HG02884 (cell line): ENCODE measurements at regions not wholly inside any gene's neighbourhood (a gene's known extent, or its start where the extent isn't known, plus 50 kb on each side); places are given as distances from the start of the nearest gene placed in this dataset.
A peak's percentile ranks its signal among the peaks of the same experiment; 100 is the strongest.
"Not testable (repeated sequence)": the region's sequence is repeated elsewhere in the genome, so short reads cannot be mapped to it uniquely, and the experiment has no call there.

ENCODE experiments used
- ATAC-seq: cut with Tn5 transposase; IDR thresholded peaks from one replicate; pipeline ENCODE4 v1.9.1; 2021; ENCODE audit warnings: mild to moderate bottlenecking, moderate library complexity; ENCODE audit not compliant: unreplicated experiment

GRCh38 chr9:124124729-124125650, 113.4 kb downstream of the LHX2 start:
- no peak for ATAC-seq

- ATAC-seq, result no peak
Measured at GRCh38 chr9:124125651-124125977, 114.0 kb downstream of the LHX2 start.

DNA sequence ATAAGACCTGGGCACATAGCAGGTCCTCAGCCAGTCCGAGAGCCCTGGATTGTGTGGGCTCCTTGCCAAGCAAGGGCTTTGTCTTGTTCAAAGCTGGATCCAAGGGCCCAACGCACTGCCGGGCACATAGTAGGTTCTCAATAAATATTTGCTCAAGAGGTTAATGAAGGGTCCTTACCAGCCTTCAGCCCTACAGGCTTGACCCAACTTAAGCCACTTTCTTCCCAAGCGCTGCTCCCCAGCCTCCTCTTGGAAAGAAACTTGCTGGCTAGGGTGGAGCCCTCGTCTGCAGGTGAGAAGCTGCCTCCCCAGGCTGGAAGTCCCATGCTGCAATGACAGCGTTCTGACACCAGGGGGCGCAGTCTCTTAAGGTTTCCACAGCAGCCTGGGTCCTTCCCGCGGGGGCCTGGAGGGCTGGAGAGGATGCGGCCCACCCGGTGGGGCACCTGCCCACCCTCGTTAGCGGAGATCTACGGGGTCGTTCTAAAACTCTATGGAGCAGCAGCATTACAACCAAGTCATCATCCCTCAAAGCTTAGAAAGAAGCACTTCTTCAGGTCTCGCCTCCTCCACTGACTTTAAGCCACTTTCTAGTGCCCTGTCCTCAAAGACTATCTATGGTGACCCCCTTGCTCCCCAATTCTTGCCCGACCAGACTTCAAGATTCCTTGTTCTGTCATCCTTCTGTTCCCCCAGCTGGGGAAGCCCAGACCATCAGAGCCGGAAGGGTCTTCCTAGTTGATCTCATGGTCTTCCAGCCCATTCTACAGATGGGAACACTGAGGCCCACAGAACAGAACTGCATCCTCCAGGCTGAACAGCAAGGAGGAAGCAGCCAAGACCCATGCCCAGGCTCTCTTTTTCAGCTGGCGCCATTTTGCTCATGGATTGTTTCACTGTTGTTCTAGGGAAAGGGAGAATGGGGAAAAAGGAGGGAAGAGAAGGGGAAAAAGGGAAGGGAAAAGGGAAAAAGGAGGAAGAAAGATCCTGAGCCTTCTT, 115.4 kb downstream of the LHX2 start:
- no peak for ATAC-seq

- no peak for ATAC-seq
Measured at GRCh38 chr9:124128568-124129166, 117.1 kb downstream of the LHX2 start.

GRCh38 chr9:124130277-124131075, 118.9 kb downstream of the LHX2 start:
- ATAC-seq, result no peak

DNA sequence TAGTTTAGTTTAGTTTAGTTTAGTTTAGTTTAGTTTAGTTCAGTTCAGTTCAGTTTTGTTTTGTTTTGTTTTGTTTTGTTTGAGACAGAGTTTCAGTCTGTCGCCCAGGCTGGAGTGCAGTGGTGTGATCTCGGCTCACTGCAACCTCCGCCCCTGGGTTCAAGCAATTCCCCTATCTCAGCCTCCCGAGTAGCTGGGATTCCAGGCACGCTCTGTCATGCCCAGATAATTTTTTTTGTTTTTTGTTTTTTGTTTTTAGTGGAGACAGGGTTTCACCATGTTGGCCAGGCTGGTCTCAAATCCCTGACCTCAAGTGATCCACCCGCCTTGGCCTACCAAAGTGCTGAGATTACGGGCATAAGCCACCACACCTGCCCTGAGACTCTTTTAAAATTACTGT, 120.0 kb downstream of the LHX2 start:
- ATAC-seq, result not testable (repeated sequence)

- ATAC-seq, result no peak
Measured at GRCh38 chr9:124132671-124133147, 121.1 kb downstream of the LHX2 start.

- ATAC-seq, result no peak
Measured at GRCh38 chr9:124133727-124134126, 122.2 kb downstream of the LHX2 start.

GRCh38 chr9:124134526-124134925, 123.0 kb downstream of the LHX2 start:
- no peak for ATAC-seq

DNA sequence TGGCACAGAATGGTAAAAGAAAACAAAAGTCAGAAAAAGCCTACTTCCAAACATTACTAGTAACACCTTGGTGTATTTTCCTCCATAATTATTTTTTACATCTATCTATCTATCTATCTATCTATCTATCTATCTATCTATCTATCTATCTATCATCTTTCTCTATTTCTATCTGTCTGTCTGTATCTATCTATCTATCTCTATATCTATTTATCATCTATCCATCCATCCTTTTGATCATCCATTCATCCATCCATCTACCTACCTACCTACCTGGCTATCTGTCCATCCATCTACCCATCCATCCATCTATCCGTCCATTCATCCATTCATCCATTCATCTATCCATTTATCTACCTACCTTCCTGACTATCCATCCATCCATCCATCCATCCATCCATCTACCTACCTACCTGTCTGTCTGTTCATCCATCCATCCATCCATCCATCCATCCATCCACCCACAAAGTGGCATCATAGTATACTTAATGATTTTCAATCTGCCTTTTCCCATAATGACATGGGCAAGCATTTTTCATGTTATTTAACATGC, 121.9 kb upstream of the NEK6 start:
- no peak for ATAC-seq

DNA sequence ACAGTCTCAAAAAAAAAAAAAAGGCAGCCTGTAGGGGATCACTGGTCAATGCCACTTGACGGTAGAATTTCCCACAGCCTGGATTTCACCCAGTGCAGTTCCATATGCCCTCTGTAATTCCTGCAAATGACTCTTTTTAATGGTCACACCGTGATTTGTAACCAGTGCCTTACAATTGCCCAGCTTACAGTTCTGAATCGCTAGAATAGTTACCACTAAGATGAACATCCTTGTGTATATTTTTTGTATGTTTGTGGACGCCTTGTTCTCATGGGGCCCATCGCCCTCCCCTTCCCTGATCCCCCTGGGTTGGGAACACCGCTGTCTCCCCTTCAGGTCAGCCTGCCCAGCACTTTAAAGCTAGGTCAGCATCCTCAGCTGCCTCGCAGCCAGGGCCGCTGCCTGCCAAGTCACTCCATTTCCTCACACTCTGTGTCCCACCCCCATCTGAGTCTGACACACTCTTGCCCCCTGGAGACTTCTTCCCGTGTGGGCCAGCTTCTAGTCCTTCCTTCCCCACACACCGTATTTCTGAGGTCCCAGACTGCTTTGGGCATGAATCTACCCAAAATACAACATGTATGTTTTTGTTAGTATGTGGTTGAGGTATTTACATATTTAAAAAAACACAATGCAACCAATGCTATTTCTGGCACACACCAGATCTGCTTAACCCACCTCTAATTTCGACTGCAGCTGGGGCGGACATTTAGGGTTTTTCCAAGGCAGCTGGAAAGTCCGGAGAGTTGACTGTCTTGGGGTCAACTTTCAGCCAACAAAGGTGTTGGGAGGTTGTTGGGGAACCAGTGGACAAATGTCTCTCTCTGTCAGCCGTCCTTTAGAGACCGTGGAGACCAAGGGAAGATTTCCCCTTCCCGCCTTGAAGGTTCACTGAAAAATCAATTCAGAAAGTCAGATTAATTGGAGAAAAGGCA, 120.5 kb upstream of the NEK6 start:
- ATAC-seq, result peak; percentile 82

GRCh38 chr9:124137944-124138335, 119.8 kb upstream of the NEK6 start:
- ATAC-seq, result no peak

- ATAC-seq, result no peak
Measured at GRCh38 chr9:124139001-124139400, 118.7 kb upstream of the NEK6 start.

- no peak for ATAC-seq
Measured at GRCh38 chr9:124140941-124141568, 116.7 kb upstream of the NEK6 start.

GRCh38 chr9:124144561-124145123, 113.1 kb upstream of the NEK6 start:
- ATAC-seq, result not testable (repeated sequence)

GRCh38 chr9:124146031-124146561, 111.7 kb upstream of the NEK6 start:
- ATAC-seq, result no peak

DNA sequence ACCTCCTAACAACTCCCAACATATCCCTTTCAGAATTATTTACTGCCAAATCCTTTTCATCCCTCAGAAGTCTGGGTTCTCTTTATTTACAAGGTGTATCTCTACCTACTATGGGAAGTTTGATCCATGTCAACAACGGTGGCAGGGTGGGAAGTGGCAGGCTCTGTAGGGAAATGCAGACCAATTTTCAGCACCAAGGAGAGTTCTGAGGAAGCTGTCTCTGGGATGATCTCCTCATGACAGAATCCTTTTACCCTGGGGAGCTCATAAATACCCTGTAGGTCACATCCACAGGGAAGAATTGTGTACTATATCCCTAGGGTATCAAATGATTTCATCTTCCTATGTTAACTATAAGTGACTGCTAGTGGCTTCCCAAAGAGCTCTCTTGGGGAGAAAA, 107.8 kb upstream of the NEK6 start:
- no peak for ATAC-seq

DNA sequence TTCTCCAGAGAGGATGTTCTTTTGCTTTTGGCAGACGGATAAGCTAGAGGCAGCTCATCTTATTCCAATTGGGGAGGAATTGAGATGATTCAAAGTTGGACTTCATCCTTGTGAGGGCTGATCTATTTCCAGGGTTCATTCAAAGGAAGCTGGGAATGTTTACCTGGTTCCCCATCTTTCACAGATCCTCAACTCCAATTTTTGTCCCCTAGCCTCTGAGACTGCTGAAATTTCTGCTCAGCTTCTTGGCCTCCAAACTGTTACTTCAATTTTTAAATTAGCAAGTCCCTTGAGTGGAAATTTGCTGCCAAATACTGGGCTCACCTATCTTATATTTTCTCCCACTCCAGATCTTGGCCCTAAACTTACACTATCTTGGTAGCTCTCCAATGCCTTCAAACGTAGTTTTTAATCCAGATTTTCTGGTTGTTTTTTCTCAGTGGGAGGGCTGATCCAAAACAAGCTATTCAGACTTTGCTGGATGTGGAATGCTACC, 93.9 kb upstream of the NEK6 start:
- ATAC-seq, result no peak
